ENCODE measurements at regions not wholly inside any gene's neighbourhood (a gene's known extent, or its start where the extent isn't known, plus 50 kb on each side); places are given as distances from the start of the nearest gene placed in this dataset.
A peak's percentile ranks its signal among the peaks of the same experiment; 100 is the strongest.

GRCh38 chr4:100721490-100721889, 203.7 kb upstream of the EMCN start:
- DNase-seq: no peak

GRCh38 chr4:100721077-100721476, 203.3 kb upstream of the EMCN start:
- DNase-seq: peak; percentile 38 to 54

- no peak for DNase-seq
These were observed 198.6 kb upstream of the EMCN start for GRCh38 chr4:100716416-100716815.

- no peak for DNase-seq
These were observed 191.0 kb upstream of the EMCN start for GRCh38 chr4:100708776-100709175.

GRCh38 chr4:100707786-100708185, 190.0 kb upstream of the EMCN start:
- DNase-seq: no peak

GRCh38 chr4:100696531-100696930, 178.7 kb upstream of the EMCN start:
- no peak for DNase-seq

- DNase-seq: no peak
These were observed 178.0 kb upstream of the EMCN start for GRCh38 chr4:100695871-100696270.

- no peak for DNase-seq
These were observed 177.3 kb upstream of the EMCN start for GRCh38 chr4:100695039-100695654.

GRCh38 chr4:100694467-100694866, 176.6 kb upstream of the EMCN start:
- DNase-seq: no peak

- DNase-seq: no peak
These were observed 173.0 kb upstream of the EMCN start for GRCh38 chr4:100690812-100691211.

GRCh38 chr4:100688368-100688767, 170.5 kb upstream of the EMCN start:
- DNase-seq: no peak

GRCh38 chr4:100682477-100683218, 164.8 kb upstream of the EMCN start:
- no peak for DNase-seq

- no peak for DNase-seq
These were observed 163.5 kb upstream of the EMCN start for GRCh38 chr4:100681289-100681688.

- DNase-seq: no peak
These were observed 162.1 kb upstream of the EMCN start for GRCh38 chr4:100679926-100680325.

GRCh38 chr4:100674976-100675375, 157.2 kb upstream of the EMCN start:
- no peak for DNase-seq

- DNase-seq: no peak
These were observed 139.4 kb upstream of the EMCN start for GRCh38 chr4:100657187-100657586.

GRCh38 chr4:100651499-100652175, 133.8 kb upstream of the EMCN start:
- DNase-seq: no peak

GRCh38 chr4:100649417-100649816, 131.6 kb upstream of the EMCN start:
- no peak for DNase-seq

- peak; percentile 59 to 88 for DNase-seq
These were observed 126.3 kb upstream of the EMCN start for GRCh38 chr4:100644150-100644549.

- DNase-seq: no peak
These were observed 123.5 kb upstream of the EMCN start for GRCh38 chr4:100641336-100641735.

GRCh38 chr4:100635899-100636298, 118.1 kb upstream of the EMCN start:
- DNase-seq: no peak

GRCh38 chr4:100633269-100633668, 115.4 kb upstream of the EMCN start:
- no peak for DNase-seq

- peak; percentile 89 to 95 for DNase-seq
These were observed 114.3 kb upstream of the EMCN start for GRCh38 chr4:100632163-100632562.

All from cerebellar nuclear complex (tissue), 1 donor.